GM19397 (cell line): ENCODE measurements at regions not wholly inside any gene's neighbourhood (a gene's known extent, or its start where the extent isn't known, plus 50 kb on each side); places are given as distances from the start of the nearest gene placed in this dataset.
"Not testable (repeated sequence)": the region's sequence is repeated elsewhere in the genome, so short reads cannot be mapped to it uniquely, and the experiment has no call there.

Experiments used
- ATAC-seq: cut with Tn5 transposase; IDR thresholded peaks from one replicate; pipeline ENCODE4 v1.9.1; 2021; ENCODE audit warnings: mild to moderate bottlenecking, moderate library complexity; ENCODE audit not compliant: unreplicated experiment

GRCh38 chr13:32828711-32829110, 187.5 kb upstream of the KL start:
- no peak for ATAC-seq

GRCh38 chr13:32829269-32829668, 187.0 kb upstream of the KL start:
- ATAC-seq: no peak

- ATAC-seq: no peak
Measured at GRCh38 chr13:32829676-32830335, 186.4 kb upstream of the KL start.

- no peak for ATAC-seq
Measured at GRCh38 chr13:32830336-32831031, 185.7 kb upstream of the KL start.

GRCh38 chr13:32837307-32837972, 178.8 kb upstream of the KL start:
- no peak for ATAC-seq

- no peak for ATAC-seq
Measured at GRCh38 chr13:32837973-32838927, 178.0 kb upstream of the KL start.

- peak; percentile 72 for ATAC-seq
Measured at GRCh38 chr13:32838945-32839344, 177.3 kb upstream of the KL start.

- ATAC-seq: no peak
Measured at GRCh38 chr13:32840113-32840512, 176.1 kb upstream of the KL start.

GRCh38 chr13:32840989-32841713, 175.1 kb upstream of the KL start:
- peak; percentile 36 for ATAC-seq

- ATAC-seq: no peak
Measured at GRCh38 chr13:32845952-32846950, 170.0 kb upstream of the KL start.

- ATAC-seq: not testable (repeated sequence)
Measured at GRCh38 chr13:32847976-32848375, 168.2 kb upstream of the KL start.

GRCh38 chr13:32849369-32849768, 166.9 kb upstream of the KL start:
- ATAC-seq: no peak

GRCh38 chr13:32850316-32851052, 165.7 kb upstream of the KL start:
- ATAC-seq: no peak

- no peak for ATAC-seq
Measured at GRCh38 chr13:32851083-32852069, 164.8 kb upstream of the KL start.

GRCh38 chr13:32852526-32852925, 163.7 kb upstream of the KL start:
- no peak for ATAC-seq

GRCh38 chr13:32857077-32857476, 159.1 kb upstream of the KL start:
- ATAC-seq: no peak

- no peak for ATAC-seq
Measured at GRCh38 chr13:32857689-32858088, 158.5 kb upstream of the KL start.
